Astrocyte (in vitro differentiated cells and primary cell): ENCODE measurements at regions not wholly inside any gene's neighbourhood (a gene's known extent, or its start where the extent isn't known, plus 50 kb on each side); places are given as distances from the start of the nearest gene placed in this dataset.

Experiments
- DNase-seq: peaks from one replicate; pipeline ENCODE4 v3.0.0-alpha.2; 2010; ENCODE audit warnings: low read depth
- FAIRE-seq: peaks from 2 replicates; lab custom pipeline; 2011; peaks lifted over from hg19 to GRCh38; lab: Jason Lieb, UNC
- H2AFZ ChIP-seq: 2 replicates; pipeline ENCODE4 v1.6.0; 2012; ENCODE audit warnings: low read depth, low read length, inconsistent platforms
- H3K27ac ChIP-seq: 2 replicates; pipeline ENCODE4 v1.5.1; 2011; ENCODE audit warnings: low read depth, low read length, inconsistent platforms
- H3K27me3 ChIP-seq: 2 replicates; pipeline ENCODE4 v1.6.0; 2011; ENCODE audit warnings: low read length, inconsistent platforms; ENCODE audit not compliant: insufficient read depth
- H3K36me3 ChIP-seq: 2 replicates; pipeline ENCODE4 v1.5.1; 2011; ENCODE audit warnings: low read length, inconsistent platforms; ENCODE audit not compliant: insufficient read depth
- H3K4me1 ChIP-seq: 2 replicates; pipeline ENCODE4 v1.5.1; 2011; ENCODE audit warnings: low read length, inconsistent platforms; ENCODE audit not compliant: insufficient read depth
- H3K4me2 ChIP-seq: 2 replicates; pipeline ENCODE4 v1.6.0; 2012; ENCODE audit warnings: low read length, inconsistent platforms
- H3K4me3 ChIP-seq: 2 replicates; pipeline ENCODE4 v1.5.1; 2011; ENCODE audit warnings: low read depth, mild to moderate bottlenecking, low read length, inconsistent platforms; ENCODE audit not compliant: insufficient read depth
- H3K79me2 ChIP-seq: 2 replicates; pipeline ENCODE4 v1.6.0; 2012; ENCODE audit warnings: mild to moderate bottlenecking, low read length, inconsistent platforms; ENCODE audit not compliant: insufficient read depth
- H3K9ac ChIP-seq: 2 replicates; pipeline ENCODE4 v1.6.0; 2012; ENCODE audit warnings: mild to moderate bottlenecking, low read length, inconsistent platforms
- H3K9me3 ChIP-seq: 2 replicates; pipeline ENCODE4 v1.5.1; 2012; ENCODE audit warnings: low read depth, mild to moderate bottlenecking, low read length, inconsistent platforms; ENCODE audit not compliant: insufficient read depth
- H4K20me1 ChIP-seq: 2 replicates; pipeline ENCODE4 v1.6.0; 2012; ENCODE audit warnings: low read length, inconsistent platforms; ENCODE audit not compliant: insufficient read depth
- H3K27ac Mint-ChIP-seq: one replicate; pipeline ENCODE4 v1.8.0; 2021; ENCODE audit warnings: mild to moderate bottlenecking, mixed read lengths; ENCODE audit not compliant: unreplicated experiment
- H3K27me3 Mint-ChIP-seq: one replicate; pipeline ENCODE4 v1.8.0; 2021; ENCODE audit warnings: low read depth, mixed read lengths; ENCODE audit not compliant: unreplicated experiment
- H3K36me3 Mint-ChIP-seq: one replicate; pipeline ENCODE4 v1.8.0; 2021; ENCODE audit warnings: low read depth, mixed read lengths; ENCODE audit not compliant: unreplicated experiment
- H3K4me1 Mint-ChIP-seq: one replicate; pipeline ENCODE4 v1.8.0; 2021; ENCODE audit warnings: low read depth, mixed read lengths; ENCODE audit not compliant: unreplicated experiment
- H3K4me3 Mint-ChIP-seq: one replicate; pipeline ENCODE4 v1.8.0; 2021; ENCODE audit warnings: mild to moderate bottlenecking, moderate library complexity, mixed read lengths; ENCODE audit not compliant: unreplicated experiment
- H3K9me3 Mint-ChIP-seq: one replicate; pipeline ENCODE4 v1.8.0; 2021; ENCODE audit warnings: mild to moderate bottlenecking, mixed read lengths; ENCODE audit not compliant: unreplicated experiment
- CTCF ChIP-seq: IDR thresholded peaks from 2 replicates; pipeline ENCODE4 v1.5.1; 2011; ENCODE audit warnings: low read depth, mild to moderate bottlenecking, inconsistent platforms, low read length, moderate library complexity; ENCODE audit not compliant: insufficient read depth
- EZH2 ChIP-seq: IDR thresholded peaks from 2 replicates; pipeline ENCODE4 v1.6.1; 2012; ENCODE audit warnings: mild to moderate bottlenecking, low read length, inconsistent platforms; ENCODE audit not compliant: insufficient read depth

- Histone ChIP-seq H3K9me3 (no peaks in the 10 kb centered on the region), H3K4me1 (peaks cover 10% of the 10 kb centered on the region), H3K4me3 (no peak overlapping the region), H2AFZ (no peak overlapping the region), H3K36me3 (no peaks in the 10 kb centered on the region), H4K20me1 (no peaks in the 10 kb centered on the region), H3K4me2 (peak overlapping the region; percentile 52), H3K27ac (no peak overlapping the region), H3K79me2 (no peaks in the 10 kb centered on the region), H3K9ac (no peak overlapping the region), H3K27me3 (no peaks in the 10 kb centered on the region)
- peaks cover 7% of the 10 kb centered on the region for H3K9me3 Mint-ChIP-seq
- H3K4me3 Mint-ChIP-seq: no peak overlapping the region
- TF ChIP-seq CTCF (no peak), EZH2 (no peak)
- no peaks in the 10 kb centered on the region for H3K36me3 Mint-ChIP-seq
- H3K27me3 Mint-ChIP-seq: peaks cover 10% of the 10 kb centered on the region
- FAIRE-seq: no peak
- DNase-seq: peak; percentile 71
- H3K4me1 Mint-ChIP-seq: peaks cover 11% of the 10 kb centered on the region
- H3K27ac Mint-ChIP-seq: no peak overlapping the region
These were observed 84.4 kb upstream of the SPIN1 start for GRCh38 chr9:88303721-88304451.

- H3K4me3 ChIP-seq: no peak overlapping the region
- no peak for TF ChIP-seq CTCF
- TF ChIP-seq EZH2: no peak
- H2AFZ ChIP-seq: no peak overlapping the region
- Mint-ChIP-seq H3K27ac (no peak overlapping the region), H3K9me3 (peaks cover 8% of the 10 kb centered on the region), H3K36me3 (no peaks in the 10 kb centered on the region), H3K27me3 (peaks cover 6% of the 10 kb centered on the region), H3K4me3 (no peak overlapping the region), H3K4me1 (peaks cover 7% of the 10 kb centered on the region)
- FAIRE-seq: no peak
- peaks cover 10% of the 10 kb centered on the region for H3K4me1 ChIP-seq
- H3K79me2 ChIP-seq: no peaks in the 10 kb centered on the region
- no peak overlapping the region for H3K9ac ChIP-seq
- H3K27me3 ChIP-seq: no peaks in the 10 kb centered on the region
- H3K27ac ChIP-seq: no peak overlapping the region
- H4K20me1 ChIP-seq: no peaks in the 10 kb centered on the region
- no peak for DNase-seq
- H3K9me3 ChIP-seq: no peaks in the 10 kb centered on the region
- H3K36me3 ChIP-seq: no peaks in the 10 kb centered on the region
- no peak overlapping the region for H3K4me2 ChIP-seq
These were observed 85.5 kb upstream of the SPIN1 start for GRCh38 chr9:88302579-88303324.

GRCh38 chr9:88300556-88300955 is 87.7 kb upstream of the SPIN1 start:
- DNase-seq: no peak
- no peaks in the 10 kb centered on the region for H3K9me3 ChIP-seq
- Mint-ChIP-seq H3K27ac (no peak overlapping the region), H3K4me3 (no peak overlapping the region), H3K9me3 (peaks cover 5% of the 10 kb centered on the region), H3K27me3 (peaks cover 6% of the 10 kb centered on the region), H3K4me1 (peaks cover 7% of the 10 kb centered on the region), H3K36me3 (no peaks in the 10 kb centered on the region)
- H3K79me2 ChIP-seq: no peaks in the 10 kb centered on the region
- no peak overlapping the region for H3K27ac ChIP-seq
- H3K36me3 ChIP-seq: no peaks in the 10 kb centered on the region
- FAIRE-seq: no peak
- H3K9ac ChIP-seq: no peak overlapping the region
- no peaks in the 10 kb centered on the region for H4K20me1 ChIP-seq
- no peak overlapping the region for H3K4me3 ChIP-seq
- H3K4me2 ChIP-seq: no peak overlapping the region
- TF ChIP-seq EZH2 (no peak), CTCF (no peak)
- peaks cover 10% of the 10 kb centered on the region for H3K4me1 ChIP-seq
- no peak overlapping the region for H2AFZ ChIP-seq
- H3K27me3 ChIP-seq: no peaks in the 10 kb centered on the region
